Astrocyte of the hippocampus (primary cell): ENCODE measurements at regions not wholly inside any gene's neighbourhood (a gene's known extent, or its start where the extent isn't known, plus 50 kb on each side); places are given as distances from the start of the nearest gene placed in this dataset.
"Not testable (repeated sequence)": the region's sequence is repeated elsewhere in the genome, so short reads cannot be mapped to it uniquely, and the experiment has no call there.

Experiments used
- DNase-seq: peaks from one replicate; pipeline ENCODE4 v3.0.0; 2011; ENCODE audit warnings: low read depth, low spot score

- DNase-seq: peak; percentile 27
Measured at GRCh38 chr21:36246080-36246631, 73.8 kb upstream of the MORC3 start.

GRCh38 chr21:36247316-36248010 lies 72.5 kb upstream of the MORC3 start:
- DNase-seq: peak; percentile 56

- no peak for DNase-seq
Measured at GRCh38 chr21:36249576-36250422, 70.2 kb upstream of the MORC3 start.

GRCh38 chr21:36250423-36251075 lies 69.4 kb upstream of the MORC3 start:
- DNase-seq: no peak

- DNase-seq: no peak
Measured at GRCh38 chr21:36254106-36254941, 65.7 kb upstream of the MORC3 start.

- DNase-seq: no peak
Measured at GRCh38 chr21:36255663-36256062, 64.3 kb upstream of the MORC3 start.

- DNase-seq: no peak
Measured at GRCh38 chr21:36257657-36258056, 62.3 kb upstream of the MORC3 start.

GRCh38 chr21:36260030-36260787 lies 59.8 kb upstream of the MORC3 start:
- DNase-seq: peak; percentile 86

GRCh38 chr21:36260802-36261201 lies 59.2 kb upstream of the MORC3 start:
- no peak for DNase-seq

- no peak for DNase-seq
Measured at GRCh38 chr21:36261459-36261858, 58.5 kb upstream of the MORC3 start.

GRCh38 chr21:36263797-36264196 lies 56.2 kb upstream of the MORC3 start:
- DNase-seq: no peak

- no peak for DNase-seq
Measured at GRCh38 chr21:36265431-36265830, 54.6 kb upstream of the MORC3 start.

- not testable (repeated sequence) for DNase-seq
Measured at GRCh38 chr21:36267828-36268227, 52.2 kb upstream of the MORC3 start.

- not testable (repeated sequence) for DNase-seq
Measured at GRCh38 chr21:36268264-36268663, 51.7 kb upstream of the MORC3 start.
